ENCODE measurements at regions not wholly inside any gene's neighbourhood (a gene's known extent, or its start where the extent isn't known, plus 50 kb on each side); places are given as distances from the start of the nearest gene placed in this dataset.

DNA sequence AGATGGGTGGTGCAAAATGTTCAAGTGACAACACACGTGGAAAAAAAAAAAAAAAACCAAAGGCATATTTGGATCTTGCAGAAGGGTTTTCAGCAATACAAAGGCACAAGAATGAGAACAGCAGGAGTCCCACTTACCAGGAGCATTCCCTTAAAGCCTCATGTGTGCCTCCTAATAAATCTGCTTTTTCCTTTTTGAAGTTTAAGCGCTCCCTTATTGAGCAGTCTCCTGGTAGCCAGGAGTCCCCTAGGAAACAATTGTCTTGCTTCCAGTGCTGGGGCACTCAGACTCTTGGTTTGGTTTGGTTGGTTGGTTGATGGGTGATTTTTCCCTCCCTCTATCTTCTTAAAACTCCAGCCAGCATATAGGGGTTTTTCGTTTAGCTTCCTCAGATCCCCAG lies 321.8 kb upstream of the NFE2L3 start:
- no peak for DNase-seq

DNA sequence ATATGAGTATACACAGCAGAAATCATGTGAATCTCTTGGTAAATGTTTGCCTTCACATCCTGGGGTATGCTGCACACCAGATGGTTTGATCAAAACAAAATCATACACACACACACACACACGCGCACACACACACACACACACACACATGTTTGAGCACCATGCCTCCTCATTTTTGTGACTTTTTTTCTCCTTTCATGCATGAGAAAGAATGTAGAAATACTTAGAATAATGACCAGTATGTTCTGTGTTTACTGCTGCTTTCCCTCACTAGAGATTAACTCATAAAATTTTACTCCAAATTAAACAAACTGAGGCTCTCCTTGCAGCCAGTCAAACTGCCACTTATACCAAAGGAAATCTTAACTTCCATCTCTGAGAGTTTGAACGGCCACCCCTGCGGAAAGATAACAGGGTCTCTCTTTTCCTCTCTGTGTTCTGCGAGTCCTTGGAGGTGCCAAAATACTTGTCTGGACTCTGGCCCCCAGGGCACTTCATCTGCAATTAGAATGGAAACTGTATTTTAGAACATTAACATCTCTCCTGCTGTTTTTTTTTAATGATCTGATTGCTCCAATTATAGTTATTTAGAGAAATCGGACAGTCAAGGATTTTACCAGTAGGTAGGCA lies 320.8 kb upstream of the NFE2L3 start:
- DNase-seq, result no peak

DNA sequence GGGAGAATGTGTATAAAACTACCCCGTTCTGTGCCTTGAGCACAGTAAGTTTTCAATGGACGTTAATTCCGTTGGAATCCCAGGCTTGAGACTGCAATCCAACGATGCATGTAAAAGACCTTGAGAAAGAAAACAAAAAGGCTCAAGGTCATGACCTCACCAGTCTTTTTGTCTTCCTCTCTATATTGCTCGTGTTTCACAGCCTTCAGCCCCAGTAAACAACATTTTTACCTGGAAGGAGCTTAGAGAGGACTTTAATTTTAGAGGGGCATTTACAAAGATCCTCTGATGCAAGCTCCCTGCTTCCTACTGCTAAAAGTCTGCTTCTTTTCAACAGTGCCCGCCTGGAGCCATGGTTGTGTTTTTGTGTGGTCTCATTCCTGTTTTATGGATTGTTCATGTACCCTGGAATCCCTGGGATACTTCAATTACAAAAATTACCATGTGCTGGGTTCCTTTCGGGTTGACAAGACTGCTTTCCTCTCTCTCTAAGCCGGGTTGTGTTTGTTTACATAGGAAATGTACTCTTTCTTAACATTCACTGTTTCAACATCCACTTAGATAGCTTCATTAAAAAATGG lies 320.1 kb upstream of the NFE2L3 start:
- no peak for DNase-seq

DNA sequence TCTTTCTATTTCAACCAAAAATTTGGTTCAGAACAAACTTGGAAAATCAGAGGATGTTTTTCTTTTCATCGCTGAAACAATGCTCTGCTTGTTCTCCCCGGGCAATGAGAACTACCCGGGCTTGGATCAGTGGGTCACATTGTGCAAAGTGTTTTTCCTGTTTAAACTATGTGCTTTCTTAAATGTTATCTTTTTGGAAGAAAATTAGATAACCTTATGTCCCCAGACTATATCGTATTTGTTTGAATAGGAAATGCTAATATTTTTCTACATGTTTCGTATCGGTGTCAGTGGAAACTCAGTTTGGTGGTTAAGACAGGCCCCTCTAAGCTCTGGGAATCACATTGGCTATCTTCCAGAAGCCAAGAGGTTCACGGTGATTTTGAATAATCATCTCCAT lies 319.5 kb upstream of the NFE2L3 start:
- no peak for DNase-seq

DNA sequence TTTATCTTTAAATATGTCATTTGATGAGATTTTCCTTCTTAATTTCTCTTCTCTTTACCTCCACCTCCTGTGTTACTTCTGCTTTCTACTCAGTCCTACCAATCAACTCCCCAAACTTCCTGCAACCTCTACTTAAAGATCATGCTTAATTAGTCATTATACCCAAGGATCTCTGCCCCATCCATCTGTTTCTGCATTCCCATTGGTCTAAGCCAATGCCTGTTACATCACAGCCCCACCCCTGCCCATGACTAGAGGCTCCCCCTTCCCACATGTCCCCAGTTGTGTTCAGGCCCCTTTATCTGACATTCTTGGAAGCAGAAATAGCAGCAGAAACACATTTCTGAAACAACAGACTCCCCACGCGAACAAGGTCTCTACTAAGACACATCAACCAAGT lies 319.1 kb upstream of the NFE2L3 start:
- no peak for DNase-seq

DNA sequence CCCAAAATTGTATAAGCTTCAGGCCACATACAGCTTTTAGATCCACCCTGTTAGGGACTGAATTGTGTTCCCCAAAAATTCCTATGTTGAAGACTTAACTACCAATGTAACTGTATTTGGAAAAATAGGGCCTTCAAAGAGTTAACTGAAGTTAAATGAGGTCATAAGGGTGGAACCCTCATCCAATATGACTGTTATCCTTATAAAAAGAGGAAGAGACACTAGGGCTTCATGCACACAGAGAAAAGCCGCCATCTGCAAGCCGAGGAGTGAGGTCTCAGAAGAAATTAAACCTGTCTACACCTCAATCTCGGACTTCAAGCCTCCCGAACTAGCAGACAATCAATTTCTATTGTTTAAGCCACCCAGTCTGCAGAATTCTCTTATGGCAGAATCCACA lies 317.9 kb upstream of the NFE2L3 start:
- DNase-seq, result no peak

DNA sequence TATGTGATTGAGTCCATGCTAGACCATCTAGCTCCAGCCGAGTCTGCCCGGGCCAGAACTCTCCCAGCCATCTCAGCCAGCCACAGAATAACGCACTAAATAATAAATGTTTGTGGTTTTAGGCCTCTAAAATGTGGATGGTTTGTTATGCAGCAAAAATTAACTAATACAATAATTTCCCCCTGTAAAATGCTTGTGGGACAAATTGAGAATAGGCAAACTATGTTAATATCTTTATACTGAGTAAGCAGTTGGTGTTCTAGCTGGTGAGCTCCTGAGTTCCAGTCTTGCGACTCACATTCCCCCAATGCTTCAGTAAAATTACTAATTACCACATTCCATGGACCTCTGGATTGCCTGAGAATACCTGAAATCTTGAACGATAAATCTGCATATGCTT lies 316.8 kb upstream of the NFE2L3 start:
- DNase-seq, result no peak

DNA sequence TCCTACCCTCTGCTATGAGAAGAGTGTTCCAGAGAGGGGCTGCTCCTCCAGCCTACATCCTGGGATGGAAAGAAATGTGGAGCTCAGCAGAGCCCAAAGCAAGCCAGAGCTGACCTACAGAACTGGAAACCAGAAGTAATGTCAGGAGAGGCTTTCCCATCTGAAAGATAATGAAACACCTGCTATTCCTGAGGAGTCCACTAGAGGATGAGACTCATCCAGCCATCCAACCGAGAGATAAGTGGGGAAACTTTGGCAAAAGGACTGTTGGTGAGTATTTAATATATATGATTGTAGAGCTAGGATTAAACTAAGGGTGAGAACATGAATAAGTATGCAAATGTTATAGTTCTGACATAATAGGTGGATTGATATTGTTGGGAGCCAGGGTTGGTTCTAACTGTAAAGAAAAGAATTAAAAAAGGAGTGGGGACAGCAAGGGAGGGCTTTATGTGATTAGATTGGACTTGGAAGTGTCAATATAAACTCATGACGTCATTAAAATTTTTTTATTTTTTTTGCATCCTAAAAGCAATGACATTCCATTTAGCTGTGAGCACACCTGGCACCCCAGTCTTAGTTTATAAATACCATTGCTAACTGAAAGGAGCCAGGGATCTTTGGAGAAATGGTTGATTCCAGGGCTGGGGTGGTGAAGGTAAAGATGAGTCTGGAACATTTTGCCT lies 312.8 kb upstream of the NFE2L3 start:
- no peak for DNase-seq

DNA sequence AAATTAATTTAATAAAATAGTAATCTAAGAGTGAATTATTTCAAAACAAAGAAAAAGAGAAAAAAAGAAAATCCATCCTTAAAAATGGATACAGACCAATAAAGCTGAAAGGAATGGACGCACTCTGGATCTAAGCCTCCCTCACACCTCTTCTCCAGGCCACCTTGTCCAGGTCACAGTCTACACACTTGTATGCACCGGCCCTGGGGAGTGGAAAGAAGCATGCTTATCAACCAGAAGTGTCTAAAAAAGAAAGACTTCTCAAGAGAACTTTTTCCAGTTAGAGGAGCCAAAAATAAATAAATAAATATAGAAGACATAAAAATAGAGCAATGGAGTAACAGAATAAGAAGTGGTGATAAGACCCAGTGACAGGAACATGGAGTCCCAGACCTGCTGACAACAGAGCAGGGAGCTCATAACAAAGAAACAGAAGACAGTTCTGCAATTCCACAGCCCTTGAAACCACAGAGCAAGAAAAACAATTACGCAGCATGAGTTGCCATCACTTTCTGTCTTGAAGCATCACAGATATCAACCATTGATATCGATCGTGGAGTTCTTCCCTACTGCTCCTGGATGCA lies 311.7 kb upstream of the NFE2L3 start:
- no peak for DNase-seq

DNA sequence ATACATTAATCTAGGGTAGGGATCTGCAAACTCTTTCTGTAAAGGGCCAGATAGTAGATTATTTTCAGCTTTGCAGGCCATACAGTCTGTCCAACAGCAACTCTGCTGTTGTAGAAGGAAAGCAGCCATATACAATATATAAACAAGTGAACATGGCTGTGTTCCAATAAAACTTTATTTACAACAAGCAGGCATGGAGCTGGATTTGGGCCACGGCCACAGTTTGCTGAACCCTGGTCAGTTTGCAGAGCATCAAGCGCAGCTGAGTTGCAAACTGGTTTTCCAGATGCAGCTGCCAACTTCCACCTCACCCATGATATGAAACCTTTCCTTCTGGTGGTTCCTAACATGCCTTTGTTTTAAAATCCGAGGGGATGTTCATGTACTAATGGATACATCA lies 310.4 kb upstream of the NFE2L3 start:
- no peak for DNase-seq

DNA sequence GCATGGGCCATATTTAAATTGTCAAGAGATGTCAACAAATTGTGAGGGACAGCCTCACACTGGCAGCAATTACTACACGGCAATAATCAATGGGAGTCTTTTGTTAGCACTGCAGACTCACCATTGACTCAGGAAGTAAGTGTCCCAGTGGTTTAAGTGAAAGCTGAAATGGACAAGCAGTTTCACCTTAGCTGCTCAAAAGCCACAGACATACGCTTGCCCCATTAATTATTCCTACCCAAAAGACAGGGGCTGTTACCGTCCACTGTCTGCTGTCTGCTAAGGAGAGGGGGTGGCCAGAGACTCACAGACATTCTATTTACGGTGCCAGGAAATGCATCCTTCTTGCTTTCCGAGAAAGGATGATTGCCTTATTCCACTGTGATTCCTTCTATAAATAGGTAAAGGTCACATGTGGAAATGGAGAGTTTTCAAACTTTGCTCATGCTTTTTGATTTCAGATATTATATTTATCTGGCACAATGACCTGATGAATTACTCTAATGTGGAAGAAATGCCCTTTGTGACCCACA lies 309.7 kb upstream of the NFE2L3 start:
- DNase-seq, result no peak

DNA sequence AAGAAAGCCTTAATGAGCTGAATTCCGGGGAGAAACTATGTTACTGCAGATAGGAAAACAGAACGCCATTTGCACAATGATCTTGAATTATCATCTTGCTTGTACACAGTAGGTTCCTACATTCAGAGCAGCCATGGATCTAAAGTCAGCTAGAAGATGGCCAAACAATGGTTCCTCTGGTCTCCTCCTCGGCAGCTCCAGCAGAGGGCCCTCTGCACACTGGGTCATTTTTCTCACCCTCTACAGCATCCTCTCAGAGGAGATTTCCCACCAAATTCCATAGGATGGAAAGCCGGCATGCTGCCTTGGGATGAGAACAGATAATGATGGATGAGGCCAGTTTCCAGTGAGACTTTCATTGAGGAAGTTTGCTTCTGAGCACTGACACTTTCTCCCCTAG lies 308.5 kb upstream of the NFE2L3 start:
- DNase-seq, result no peak

DNA sequence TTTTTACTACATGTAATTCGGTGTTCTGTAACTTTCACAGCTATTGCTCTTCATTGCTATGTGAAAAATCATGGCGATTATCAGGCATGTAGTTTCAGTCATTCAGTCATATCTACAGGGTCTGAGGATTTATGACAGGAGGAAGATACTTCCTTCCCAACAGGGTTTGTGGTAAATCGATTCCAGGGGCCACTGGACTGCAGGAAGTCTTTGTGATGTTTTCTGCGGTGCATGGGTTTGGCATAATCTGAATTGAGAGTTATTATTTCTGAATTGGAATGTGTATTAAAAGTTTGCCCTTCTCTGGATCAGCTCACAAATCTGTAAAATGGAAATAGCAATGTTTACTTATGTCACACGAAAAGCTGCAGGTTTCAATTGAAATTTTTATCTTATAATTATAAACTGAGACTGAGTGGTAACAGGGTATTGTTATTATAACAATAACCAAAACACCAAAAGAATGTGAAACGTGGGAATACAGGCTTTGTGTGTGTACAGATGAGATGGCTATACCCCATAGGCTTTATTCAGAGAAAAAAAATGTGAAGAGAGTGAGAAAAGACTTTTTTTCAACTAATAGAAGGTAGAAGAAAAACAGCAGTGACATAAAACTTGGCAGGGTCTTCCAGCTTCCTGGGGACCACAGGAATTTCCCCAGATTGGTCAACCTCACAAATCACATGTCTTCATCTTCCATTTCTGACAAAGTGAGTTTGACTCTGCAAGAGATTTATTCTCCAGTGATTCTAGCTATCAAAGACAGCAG lies 307.7 kb upstream of the NFE2L3 start:
- no peak for DNase-seq

DNA sequence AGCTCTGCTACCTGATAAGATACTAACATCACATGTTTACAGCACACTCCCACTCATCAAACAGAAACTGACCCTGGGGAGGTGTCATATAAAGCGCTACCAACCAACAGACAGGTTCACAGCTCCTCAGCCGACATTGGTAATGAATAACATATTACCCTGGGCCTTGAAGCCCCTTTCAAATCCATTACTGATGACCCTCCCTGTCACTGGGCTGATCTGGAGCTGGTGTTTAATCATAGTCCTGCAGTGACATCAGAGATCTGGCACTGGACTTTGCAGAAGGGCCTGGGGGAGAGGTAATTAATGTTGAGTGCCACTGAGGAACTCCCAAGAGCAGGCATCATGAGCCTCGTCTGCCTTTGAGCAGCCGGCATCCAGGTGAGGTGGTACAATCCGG lies 306.5 kb upstream of the NFE2L3 start:
- no peak for DNase-seq

DNA sequence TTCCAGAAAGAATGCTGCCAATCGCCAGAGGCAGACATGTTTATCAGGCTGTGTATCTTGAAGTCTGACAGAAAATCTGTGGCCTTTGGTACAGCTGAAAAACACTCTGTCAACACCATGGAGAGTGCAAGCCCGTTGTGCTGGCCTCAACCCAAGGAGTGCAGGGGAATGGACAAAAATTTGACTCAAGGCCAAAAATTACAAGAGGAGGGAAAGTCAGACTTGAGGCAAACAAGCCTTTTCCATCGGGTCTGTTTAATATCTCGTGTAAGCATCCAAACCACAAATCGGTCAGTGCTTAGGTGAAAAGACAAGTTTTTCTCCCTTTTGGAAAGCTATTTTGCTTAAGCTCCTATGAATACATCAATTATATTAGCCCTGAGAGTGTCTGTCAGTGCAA lies 305.3 kb upstream of the NFE2L3 start:
- DNase-seq, result no peak

DNA sequence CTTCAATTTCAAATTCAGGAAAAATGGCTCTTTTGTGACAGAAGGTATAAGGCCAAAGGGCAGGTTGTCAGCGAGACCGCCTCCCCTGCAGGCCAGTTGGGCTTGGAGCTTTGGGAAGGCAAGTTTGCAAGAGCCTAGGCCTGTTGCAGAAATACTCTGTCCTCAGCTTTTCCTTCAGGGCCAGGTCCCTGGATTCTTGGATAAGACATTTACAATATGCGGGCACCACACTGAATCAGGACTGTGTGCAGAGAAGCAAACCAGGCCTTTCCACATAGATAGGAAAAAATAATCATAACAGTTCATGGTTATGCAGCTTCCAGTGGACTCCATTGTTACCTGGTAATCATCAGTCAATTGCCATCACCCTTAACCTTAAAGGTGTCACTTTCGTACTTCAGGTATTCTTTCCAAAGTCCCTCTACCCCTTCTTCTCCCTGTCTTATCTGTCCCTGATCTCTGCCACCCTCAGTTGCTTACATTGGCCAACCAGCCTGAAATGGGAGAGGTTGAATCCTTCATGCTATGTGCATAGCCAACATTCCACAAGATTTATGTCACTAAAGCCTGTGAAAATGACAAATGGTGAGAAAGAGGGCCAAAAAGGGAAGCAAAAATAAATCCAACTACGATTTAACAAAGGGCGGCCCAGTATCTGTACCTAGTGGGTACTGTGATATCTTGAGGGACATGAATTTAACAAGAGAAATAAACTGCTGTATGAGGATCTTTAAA lies 304.5 kb upstream of the NFE2L3 start:
- DNase-seq, result no peak

DNA sequence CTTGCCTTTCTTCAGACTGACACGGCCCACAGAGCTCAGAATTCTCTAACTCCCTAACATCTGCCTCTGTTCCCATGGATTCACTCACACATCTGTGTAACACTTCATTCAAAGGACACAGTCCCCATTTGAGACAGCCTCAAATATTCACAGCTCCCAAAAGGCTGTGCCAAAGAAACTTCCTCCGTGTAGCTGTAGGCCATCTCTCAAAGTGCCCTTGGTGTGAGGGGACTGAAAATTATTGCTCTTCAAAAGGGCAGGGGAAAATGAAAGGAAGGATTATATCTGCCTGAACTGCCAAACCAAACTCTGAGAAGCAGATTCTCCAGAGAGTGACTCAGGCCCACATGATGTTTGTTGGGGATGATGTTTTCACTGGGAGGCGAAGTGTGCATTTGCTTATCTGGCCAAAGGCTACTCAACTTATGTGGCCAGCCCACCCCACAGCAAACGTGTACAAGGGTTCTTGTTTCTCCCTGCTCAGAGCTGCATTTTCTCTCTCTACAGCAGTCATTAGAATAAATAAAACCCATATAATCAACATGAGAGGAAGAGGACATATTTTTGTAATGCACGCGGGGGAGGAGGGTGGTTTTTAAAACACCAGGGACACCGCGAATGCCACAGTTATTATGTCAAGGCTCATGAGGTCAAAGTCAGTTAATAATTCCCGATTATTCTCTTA lies 302.4 kb upstream of the NFE2L3 start:
- DNase-seq, result no peak

DNA sequence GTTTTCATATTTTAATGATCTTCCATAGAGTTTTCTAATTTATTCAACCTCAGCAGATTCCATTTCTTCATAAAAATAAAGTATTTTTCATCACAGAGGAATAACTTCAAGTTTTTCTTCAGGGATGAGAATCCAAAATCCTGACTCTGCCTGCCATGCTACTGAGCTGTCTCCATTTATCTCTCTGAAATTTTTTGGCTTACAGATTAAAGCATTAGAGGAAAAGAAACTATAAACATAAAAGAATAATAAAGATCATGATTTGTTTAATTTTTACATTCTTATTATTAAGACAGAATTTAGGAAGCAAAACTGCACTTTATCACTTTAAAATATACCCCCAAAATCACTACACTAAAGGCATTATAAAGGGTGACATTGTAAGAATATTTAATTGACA lies 301.8 kb upstream of the NFE2L3 start:
- DNase-seq, result no peak

DNA sequence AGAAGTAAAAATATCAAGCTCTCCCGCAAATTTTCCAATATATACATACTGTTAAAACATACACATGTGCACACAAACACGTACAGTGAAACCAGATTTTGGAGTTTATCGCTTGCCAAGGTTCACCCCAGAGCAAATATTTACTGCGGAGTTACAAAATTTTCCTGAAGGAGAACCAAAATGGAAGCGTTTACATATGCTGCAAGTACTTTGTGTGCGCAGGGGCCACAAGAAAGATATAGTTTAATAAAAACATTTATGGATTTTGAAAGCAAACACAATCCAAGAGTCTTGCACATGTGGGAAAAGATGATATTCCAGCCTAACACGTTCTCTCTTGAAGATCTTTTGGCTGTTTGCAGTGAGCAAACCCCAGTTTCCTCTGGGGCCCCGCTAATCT lies 301.3 kb upstream of the NFE2L3 start:
- DNase-seq, result no peak

DNA sequence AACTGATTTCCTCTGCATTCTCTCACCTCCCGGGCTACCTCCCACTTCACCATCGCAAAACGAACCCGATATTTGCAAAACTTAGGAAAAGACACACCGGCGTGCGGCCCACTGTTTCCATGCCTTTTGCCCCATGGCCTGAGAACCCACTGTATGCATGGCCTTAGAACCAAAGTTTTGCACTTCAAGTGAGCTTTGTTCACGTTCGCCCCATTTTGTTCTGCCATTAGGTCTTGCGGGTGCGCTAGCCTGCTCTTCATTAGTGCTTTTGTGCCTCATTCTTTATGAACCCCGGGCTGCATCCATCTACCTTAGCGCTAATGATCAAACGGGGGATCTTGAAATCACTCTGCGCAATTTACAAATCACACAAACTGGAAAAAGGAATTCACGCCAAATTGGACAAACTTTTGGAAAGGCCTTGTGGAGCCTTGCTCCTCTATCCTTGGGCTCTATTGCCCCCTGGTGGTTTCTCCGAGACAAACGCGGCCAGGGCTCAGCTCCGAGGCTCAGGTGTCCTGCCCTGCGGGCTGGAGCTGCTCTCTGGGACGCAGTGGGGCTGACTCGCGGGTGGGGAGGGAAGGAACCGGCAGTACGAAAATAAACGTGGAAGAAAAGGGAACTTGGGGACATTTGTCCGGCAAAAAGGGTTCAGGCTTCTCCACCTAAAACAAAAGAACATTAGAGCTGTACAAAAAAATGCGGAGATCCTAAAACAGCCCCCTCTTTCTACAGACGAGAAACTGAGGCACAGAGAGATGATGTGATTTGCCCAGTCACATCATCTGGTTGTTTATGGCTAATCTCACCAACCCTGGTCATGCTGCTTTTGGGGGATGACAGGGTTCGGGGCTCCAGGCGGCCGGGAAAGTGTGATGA lies 300.4 kb upstream of the NFE2L3 start:
- DNase-seq, result peak; percentile 74
